Coronary artery (tissue), 2 donors: ENCODE measurements at regions not wholly inside any gene's neighbourhood (a gene's known extent, or its start where the extent isn't known, plus 50 kb on each side); places are given as distances from the start of the nearest gene placed in this dataset.

Source experiments
- DNase-seq: peaks from one replicate; pipeline ENCODE4 v3.0.0-alpha.2; 2017; ENCODE audit warnings: low spot score
- H3K27ac ChIP-seq, 2 donors: fragments of 200-600 bp; sonication (generic); one replicate each; pipeline ENCODE4 v1.5.1; 2016 to 2019
- H3K4me3 ChIP-seq: fragments of 200-600 bp; sonication (generic); 2 replicates; pipeline ENCODE4 v1.5.1; 2016; ENCODE audit warnings: mild to moderate bottlenecking, moderate library complexity
- CTCF ChIP-seq: fragments of 200-600 bp; sonication (generic); IDR thresholded peaks from one replicate; pipeline ENCODE4 v1.5.1; 2019; ENCODE audit warnings: antibody characterized with exemption

DNA sequence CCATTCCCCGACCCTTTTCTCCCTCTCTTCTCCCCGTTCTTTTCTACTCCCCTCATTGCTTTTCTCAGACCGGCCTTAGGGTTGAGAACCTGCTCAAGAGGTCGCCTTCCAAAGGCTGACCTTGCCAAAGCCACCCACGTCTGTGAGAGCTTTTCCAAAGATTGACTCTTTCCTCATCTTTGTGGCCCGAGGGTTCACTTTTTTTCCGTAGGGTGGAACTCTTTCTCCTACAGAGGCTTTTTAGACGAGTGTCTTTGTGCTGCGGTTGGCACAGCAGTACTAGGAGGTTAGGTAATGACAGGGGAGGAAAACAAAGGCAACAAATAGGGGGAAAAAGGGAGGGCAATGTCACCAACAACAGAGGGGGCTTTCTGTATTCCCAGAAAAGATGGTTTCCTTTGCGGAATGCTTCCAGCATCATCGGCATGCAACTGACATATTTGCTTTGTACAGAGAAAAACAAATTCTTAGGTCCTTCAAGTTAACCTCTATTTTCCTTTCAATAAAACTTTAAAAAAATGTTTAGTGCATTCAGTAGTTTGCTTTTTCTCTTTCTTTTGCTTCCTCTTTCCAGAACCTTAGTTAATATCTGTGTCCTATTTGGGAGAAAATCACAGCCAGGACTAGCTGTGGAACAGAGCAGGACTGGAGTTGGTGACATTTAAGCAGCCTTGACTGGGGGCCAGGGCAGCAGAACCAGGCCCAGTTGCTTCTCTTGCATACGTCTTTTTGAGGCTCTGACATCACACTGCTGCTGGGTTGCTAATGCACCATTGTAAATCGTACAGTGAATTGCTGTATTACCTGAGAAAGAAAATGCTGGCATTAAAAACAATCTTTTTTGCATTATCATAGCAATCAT, 188.1 kb upstream of the FANCL start:
- DNase-seq = no peak
- TF ChIP-seq CTCF = no peak
- Histone ChIP-seq H3K4me3 (peak overlapping the region; percentile 55), H3K27ac (no peak overlapping the region)

- H3K4me3 ChIP-seq = peak overlapping the region; percentile 55
- TF ChIP-seq CTCF = no peak
- no peak for DNase-seq
- H3K27ac ChIP-seq = no peak overlapping the region
These were observed 187.2 kb upstream of the FANCL start for GRCh38 chr2:58428096-58429013.

- TF ChIP-seq CTCF = no peak
- Histone ChIP-seq H3K27ac (no peak overlapping the region), H3K4me3 (peak overlapping the region; percentile 55)
- no peak for DNase-seq
These were observed 186.5 kb upstream of the FANCL start for GRCh38 chr2:58427572-58428095.

DNA sequence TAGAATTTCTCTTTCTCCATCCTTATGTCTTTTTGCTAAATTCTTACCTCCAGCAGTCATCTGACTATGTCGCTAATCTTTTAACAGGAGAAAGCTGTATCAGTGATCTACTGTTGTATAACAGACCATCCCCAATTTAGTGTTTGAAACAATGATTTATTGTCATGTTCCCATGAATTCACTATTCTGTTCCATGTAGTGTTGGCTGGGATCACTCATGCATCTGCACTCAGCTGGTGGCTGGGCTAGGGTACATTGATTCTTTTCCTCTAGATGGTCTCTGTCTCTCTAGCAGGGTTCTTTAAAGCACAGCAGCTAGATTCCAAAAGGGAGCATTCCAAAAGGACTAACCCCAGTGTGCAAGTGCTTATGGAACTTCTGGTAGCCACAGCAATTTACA, 184.2 kb upstream of the FANCL start:
- DNase-seq = no peak
- TF ChIP-seq CTCF = no peak
- Histone ChIP-seq H3K4me3 (no peak overlapping the region), H3K27ac (no peak overlapping the region)

GRCh38 chr2:58419983-58420382, 178.9 kb upstream of the FANCL start:
- DNase-seq = no peak
- H3K27ac ChIP-seq = no peak overlapping the region

DNA sequence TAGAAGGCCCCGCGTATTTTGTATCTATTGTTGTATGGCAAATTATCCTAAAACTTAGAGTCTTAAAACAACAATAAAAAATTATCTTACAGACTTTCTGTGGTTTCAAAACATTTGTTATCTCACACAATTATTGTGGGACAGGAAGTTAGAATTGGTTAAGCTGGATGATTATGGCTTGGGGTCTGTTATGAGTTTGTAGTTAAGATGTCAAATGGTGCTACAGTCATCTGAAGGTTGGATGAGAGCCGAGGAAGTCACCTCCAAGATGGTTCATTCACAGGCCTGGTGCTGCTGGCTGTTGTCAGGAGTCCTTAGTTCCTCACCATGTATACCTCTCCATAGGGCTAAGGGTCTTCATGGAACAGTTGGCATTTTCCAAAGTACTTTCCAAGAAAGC, 175.6 kb upstream of the FANCL start:
- no peak for TF ChIP-seq CTCF
- Histone ChIP-seq H3K4me3 (no peak overlapping the region), H3K27ac (no peak overlapping the region)
- no peak for DNase-seq

More at GRCh38 chr2:58419983-58420382, 178.9 kb upstream of the FANCL start:
- H3K4me3 ChIP-seq = no peak overlapping the region
- no peak for TF ChIP-seq CTCF
